Esophagus squamous epithelium (tissue), 4 donors: ENCODE measurements at regions not wholly inside any gene's neighbourhood (a gene's known extent, or its start where the extent isn't known, plus 50 kb on each side); places are given as distances from the start of the nearest gene placed in this dataset.

Source experiments
- CTCF ChIP-seq, 6 experiments: fragments of 450-650 bp in 4 of 6; fragments of 200-600 bp in 2 of 6; sonication (generic) in 2 of 6; IDR thresholded peaks; one replicate each; pipeline ENCODE4 v1.5.1; 2016 to 2019; ENCODE audit warnings: antibody characterized with exemption in 6 of 6, mild to moderate bottlenecking in 4 of 6, moderate library complexity in 4 of 6
- POLR2A ChIP-seq, 4 donors: fragments of 450-650 bp; IDR thresholded peaks; one replicate each; pipeline ENCODE4 v1.6.1; 2017; ENCODE audit warnings: antibody characterized with exemption in 4 of 4, mild to moderate bottlenecking in 4 of 4, moderate library complexity in 3 of 4

GRCh38 chrX:10062352-10062751 is 94.4 kb upstream of the CLCN4 start:
- TF ChIP-seq CTCF (IDR thresholded peaks at IDR 0.05): no peak
- TF ChIP-seq POLR2A (IDR thresholded peaks at IDR 0.05): no peak
